ENCODE measurements at regions not wholly inside any gene's neighbourhood (a gene's known extent, or its start where the extent isn't known, plus 50 kb on each side); places are given as distances from the start of the nearest gene placed in this dataset.
"Not testable (repeated sequence)": the region's sequence is repeated elsewhere in the genome, so short reads cannot be mapped to it uniquely, and the experiment has no call there.

DNA sequence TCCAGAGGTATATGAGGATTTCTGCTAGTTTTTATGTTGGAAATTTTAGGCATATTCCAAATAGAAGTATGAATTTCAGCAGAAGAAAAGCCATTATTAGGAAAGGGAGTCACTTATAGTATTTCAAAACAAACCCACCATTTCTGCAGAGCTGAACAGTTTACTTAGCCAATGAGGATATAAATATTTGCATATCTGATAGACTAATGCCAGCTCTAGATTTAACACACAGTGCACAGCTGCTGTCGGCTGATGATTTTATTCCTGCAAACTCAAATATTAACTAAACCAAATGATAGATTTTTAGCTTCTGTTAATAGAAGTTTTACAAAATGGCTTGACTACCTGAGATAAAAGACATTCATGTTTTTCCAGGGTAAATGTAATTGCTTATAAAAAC, 375.8 kb upstream of the FANCL start:
- DNase-seq = no peak

DNA sequence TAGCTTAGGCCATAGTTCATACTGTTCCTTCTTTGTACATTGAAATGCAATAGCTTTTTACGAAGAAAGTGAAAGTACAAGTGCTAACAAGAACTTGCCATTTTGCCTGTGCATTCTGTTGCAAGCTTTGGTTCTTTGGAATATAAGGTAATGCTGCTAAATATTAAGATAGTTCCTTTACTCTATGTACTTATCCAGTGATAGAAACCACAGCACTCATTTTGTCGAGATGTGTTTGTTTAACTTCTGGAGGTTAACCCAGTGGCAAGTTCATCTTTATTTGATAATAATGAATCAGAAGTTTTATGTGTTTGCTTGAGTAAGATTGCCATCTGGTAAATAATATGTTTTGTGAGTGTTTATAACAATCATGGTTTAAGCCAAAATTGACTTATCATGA, 373.1 kb upstream of the FANCL start:
- DNase-seq = no peak

DNA sequence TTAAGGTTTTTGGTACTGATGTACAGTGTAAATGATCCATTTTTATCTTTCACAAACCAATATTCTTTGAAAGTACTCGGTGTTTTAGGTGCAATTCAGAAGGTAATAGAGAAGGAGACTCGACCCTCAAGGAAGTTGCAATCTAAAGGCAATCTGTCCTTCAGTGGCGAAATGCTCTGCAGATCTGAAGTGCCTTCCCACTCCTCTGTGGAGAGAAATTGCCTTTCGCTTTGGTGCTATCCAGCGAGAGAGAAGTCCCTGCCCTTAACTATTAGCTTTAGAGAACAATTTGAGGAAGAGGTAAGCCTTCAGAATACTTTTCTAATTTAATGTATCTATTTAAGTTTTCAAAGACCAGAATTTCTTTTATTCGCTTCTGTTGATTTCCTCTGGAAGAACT, 371.8 kb upstream of the FANCL start:
- DNase-seq = no peak

DNA sequence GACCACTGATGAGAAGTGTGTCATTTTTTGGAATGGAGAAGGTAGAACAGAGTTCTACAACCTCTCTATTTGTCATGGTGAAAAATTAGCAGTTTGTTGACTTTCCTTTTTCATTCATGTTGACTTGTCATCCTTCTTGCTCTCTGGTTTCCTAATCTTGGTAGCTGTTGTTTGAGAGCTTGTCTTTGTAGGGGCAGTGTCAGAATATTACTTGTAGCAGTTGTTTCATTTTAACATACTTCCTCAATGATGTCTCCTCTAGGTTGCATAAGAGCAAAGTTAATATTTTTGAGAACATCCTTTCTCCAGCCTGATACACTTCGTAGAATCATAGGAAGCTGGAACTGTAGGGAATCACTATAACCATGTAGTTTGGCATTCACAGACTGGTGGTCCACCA, 368.2 kb upstream of the FANCL start:
- DNase-seq = no peak

DNA sequence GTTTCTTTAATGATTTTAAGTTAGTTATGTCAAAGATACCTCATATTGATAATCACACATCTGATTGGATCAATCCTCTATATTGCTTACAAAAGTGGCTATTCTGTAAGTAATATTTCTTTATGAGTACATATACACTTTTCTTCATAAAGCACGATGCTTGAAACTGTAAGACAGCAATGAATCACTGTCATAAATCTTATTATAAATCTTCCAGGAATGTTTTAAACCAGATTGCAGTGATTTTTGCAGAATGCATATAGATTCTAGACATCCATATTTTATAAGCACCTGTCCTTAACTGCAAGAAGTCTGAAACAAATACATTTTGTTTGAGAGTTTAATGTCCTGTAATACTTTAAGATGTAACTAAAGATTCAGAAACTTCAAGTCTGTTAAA, 367.0 kb upstream of the FANCL start:
- DNase-seq = no peak

DNA sequence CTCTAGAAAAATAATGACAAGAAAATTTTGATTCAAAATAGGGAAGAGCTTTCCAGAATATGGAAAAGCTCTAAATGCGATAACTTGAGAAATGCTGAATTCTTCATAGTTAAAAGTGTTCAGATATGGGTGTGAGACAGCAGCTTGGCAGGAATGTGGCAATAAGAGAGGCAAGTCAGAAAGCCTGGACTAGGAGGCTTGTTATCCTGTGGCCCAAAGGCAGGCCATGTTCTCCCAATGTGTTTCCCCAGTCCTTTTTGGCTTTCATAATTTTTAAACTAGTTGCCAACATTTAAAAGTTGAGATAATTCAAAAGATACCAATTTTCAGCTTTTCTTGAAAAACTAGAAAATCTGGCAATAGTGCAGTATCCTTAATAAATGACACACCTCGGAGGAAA, 366.3 kb upstream of the FANCL start:
- no peak for DNase-seq

DNA sequence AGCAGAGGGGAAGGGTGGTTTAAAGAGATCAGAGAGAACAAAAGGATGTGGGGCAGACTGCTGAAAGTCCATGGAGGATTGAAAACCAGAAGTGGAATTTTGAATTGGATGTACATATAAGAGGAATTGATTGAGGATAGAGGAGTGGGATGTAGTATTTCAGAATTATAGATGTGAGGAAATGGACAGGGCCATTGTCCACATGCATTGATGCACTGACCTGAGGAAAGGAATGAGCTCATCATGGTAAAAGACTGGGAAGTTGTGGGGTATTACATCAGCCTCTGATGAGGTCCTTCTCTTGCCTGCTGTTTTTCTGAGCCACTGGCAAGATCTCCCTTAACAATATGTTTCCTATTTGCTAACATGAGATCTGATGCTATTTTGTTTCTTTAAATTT, 365.7 kb upstream of the FANCL start:
- no peak for DNase-seq

DNA sequence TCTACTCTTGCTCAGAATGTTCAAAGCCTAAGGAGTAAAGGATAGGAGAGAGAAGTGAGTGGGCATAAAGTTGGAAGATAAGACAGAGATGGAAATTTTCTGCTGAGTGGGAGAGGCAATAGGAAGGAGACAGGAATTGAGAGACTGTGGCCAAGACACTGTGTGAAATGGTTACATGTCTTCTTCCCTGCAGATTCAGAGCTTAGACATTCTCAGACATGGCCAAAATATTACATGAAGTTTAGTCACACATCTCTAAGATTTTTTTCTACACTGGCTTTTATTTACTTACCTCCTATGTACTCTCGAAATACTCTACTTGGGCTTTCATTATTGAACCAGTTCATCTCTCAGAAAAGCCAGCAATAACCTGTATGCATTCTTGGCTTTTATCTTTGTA, 363.0 kb upstream of the FANCL start:
- DNase-seq = no peak

DNA sequence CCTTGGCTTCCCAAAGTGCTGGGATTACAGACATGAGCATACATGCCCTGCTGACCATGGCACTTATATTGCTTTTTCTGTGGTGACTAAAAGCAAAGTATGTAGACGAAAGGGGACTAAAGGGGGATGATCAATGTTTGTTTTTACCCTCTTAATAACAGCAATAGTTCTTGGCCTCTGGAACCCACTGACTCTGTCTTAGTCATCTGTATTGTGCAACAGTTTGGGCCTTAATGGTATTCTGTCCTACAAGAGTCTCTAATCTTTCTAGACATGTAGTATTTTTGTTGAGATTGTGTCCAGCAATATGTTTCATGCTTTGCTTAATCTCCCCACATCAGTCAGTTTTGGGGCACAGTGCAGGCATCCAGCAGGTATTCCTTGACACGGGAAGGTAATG, 359.9 kb upstream of the FANCL start:
- no peak for DNase-seq

DNA sequence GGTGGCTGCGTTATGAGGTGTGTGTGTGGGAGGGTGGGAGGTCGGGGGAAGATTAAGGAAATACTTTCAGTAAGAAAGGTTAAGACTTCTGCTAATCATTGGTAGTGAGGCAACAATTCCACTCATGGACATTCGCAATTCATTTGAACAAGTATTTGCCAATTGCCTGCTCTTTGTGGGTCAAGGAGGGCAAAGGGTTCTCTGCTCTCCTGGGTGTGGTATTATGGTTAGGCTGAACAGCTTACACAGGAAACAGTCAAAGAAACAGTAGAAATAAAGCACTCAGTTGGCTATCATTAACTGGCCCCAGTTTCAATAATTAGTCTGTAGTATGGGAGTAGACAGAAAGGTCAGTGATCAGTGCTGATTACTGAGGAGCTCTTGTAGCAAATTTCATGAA, 357.0 kb upstream of the FANCL start:
- no peak for DNase-seq

DNA sequence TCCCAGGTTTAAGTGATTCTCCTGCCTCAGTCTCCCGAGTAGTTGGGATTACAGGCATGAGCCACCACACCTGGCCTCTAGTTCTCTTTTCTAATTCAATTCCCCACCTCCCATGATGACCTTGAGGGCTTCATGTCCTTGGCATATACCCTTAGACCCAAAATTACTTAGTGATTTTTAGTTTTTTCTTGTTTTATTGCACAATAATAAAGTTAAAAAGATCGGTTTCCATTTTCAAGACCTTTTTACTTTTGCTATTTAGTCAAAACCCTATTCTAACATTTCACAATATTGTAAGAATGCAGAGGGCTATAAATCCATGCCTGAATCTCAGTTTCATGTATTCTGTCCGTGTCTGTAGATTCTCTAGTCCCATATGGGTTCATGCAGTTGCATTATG, 354.6 kb upstream of the FANCL start:
- DNase-seq = no peak

DNA sequence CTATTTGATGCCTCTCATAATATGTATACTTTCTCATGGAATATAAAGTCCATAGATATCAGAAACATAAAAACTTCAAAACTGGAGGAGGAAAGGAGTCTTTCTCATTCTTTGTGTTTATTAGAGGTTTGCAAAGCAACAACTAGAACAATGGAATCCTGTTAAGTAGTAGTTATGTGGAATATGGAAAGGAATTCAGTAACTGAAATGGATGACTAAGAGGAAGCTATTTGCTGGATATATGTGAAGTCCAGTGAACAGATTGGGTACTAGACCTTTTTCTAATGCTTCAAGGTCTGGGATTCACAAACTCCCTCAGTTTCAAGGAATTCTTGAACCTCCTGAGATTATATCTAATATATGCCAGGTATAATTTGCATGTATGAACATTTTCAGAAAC, 353.6 kb upstream of the FANCL start:
- no peak for DNase-seq

DNA sequence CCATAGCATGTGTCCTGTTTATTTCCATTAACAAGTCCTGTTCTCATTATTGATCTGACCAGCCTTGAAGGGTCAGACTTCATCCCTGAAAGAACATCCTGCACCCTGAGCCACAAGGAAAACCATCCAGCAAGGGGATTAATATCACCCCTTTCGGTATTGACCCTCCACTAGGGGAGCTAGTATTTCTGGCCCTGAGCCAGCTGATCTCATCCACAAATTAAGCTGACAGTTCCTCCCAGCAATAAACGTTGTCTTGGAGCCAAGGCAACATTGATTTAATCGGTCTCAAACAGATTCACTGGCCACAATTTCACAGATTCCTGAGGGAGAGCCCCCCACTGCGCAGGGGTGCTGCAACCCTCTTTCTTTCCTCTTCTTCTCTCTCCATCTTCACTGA, 353.1 kb upstream of the FANCL start:
- peak; percentile 34 for DNase-seq

DNA sequence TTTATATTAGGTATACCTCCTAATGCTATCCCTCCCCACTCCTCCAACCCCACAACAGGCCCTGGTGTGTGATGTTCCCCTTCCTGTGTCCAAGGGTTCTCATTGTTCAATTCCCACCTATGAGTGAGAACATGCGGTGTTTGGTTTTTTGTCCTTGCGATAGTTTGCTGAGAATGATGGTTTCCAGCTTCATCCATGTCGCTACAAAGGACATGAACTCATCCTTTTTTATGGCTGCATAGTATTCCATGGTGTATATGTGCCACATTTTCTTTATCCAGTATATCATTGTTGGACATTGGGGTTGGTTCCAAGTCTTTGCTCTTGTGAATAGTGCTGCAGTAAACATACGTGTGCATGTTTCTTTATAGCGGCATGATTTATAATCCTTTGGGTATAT, 345.1 kb upstream of the FANCL start:
- DNase-seq = not testable (repeated sequence)

DNA sequence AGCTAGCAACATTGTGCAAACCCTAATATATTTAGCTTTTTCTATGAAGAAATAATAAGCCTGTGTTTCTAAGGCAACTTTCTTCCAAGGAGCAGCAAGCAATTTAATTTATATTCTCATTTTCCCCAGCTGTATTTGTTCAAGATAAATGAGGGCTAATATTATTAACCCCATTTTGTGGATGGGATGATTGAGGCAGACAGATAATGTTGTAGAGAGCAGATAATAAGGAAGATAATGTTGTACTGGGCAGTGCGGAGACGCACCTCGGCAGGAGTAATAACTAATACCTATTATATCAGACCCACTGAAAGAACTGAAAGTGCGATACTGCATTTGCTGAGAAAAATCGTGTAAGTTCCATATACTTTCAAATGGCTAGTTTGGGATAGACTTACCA, 344.1 kb upstream of the FANCL start:
- no peak for DNase-seq

DNA sequence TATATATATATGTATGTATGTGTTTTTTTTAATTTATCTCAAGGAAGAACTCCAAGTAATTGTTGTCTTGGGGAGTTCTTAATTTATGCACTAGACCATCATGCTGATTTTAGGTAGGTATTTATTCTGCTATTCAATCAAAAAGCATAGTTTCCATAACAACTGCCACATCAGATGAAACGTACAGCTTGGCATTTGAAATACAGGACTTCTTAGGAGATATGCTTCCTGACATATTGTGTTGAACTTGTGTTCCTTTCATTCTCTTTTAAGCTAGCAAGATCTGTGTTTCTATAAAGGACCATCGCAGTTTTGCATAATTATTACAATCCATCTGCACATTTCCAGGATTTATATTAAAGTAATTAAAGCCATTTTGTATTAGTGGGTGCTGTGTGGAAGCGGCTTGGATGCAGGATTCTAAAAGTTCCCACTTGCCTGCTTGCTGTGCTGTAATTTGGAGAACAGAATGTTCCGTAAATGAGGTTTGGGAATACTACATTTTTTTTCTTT, 343.5 kb upstream of the FANCL start:
- DNase-seq = no peak

DNA sequence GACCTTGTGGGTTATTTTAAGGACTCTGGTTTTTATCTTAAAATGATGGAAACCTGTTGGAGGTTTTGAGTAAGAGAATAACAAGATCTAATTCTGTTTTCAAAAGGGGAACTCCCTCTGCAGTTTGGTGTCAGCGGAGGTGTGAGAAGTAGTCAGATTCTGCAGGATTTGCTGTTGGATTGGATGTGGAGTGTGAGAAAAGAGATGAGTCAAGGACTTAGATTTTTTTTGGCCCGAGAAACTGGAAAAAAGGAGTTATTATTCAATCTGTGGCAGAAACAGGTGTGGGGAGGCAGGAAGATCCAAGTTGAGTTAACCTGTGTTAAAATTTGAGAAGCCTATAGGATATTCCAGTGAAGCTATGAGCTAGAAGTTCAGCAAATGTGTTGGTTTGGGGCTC, 337.2 kb upstream of the FANCL start:
- DNase-seq = no peak

DNA sequence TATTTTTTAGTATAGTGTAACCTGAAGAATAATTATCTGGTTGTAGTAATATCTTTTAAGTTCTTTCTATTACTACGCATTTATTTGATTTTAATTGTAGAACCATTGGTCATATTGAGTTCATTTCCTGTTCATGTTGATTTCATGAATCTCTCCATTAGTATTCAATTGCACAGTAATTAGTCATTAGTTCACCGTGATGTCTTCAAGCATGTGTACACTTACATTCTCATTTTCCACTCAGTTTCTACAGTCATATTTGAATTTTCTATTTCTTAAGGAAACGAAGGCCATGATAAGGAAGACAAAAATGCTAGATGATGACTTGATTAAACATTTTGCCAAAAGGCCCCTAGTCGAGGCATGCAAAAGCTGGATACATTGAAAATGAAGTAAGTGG, 333.7 kb upstream of the FANCL start:
- no peak for DNase-seq

DNA sequence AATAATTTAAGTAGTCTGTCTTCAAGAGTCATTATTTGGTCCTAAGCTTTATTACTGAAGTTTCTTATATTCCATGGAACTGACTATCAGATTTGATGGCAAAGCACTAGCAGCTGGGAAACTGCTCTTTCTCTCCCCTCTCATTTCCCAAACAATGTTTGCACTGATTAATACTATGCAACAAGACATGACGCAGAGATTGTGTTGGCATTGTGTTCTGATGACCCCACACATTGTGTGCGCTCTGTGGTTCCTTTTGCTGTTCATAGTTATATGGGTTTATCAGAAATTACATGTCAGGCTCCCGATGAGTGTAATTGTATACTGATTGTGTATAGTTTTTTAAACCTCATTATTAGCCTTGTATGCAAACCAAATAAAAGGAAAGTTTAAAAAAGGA, 331.6 kb upstream of the FANCL start:
- DNase-seq = no peak

DNA sequence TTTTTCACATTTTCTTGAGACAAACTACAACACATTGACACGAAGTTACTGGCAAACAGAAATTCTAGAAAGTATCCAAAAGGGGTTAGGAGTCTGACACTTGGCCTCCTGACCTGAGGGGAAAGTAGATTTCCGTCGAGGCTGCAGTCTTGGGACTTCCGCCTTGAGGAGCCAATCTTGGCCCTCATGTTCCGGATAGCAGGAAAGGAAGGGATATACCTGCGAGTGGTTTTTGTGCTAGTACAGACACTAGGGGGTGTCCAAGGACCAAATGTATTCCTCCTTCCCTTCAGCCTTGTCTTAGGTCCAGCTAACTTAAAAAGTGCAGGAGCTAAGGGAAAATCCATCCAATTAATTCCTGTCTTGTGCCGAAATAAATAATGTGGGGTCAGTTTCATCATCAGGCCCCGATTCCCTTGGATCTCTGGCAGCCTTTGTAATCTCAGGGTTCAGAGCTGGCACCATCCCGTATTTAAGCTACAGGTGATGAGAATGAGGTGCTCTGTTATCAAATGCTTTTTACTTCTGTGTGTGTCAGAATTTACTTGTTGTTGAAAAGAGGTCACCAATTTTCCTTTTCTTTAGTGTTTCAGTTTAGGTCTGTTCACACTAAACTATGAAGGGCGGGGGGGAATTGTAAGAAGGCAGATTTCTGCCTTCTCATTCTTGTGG, 330.2 kb upstream of the FANCL start:
- peak; percentile 44 for DNase-seq

DNA sequence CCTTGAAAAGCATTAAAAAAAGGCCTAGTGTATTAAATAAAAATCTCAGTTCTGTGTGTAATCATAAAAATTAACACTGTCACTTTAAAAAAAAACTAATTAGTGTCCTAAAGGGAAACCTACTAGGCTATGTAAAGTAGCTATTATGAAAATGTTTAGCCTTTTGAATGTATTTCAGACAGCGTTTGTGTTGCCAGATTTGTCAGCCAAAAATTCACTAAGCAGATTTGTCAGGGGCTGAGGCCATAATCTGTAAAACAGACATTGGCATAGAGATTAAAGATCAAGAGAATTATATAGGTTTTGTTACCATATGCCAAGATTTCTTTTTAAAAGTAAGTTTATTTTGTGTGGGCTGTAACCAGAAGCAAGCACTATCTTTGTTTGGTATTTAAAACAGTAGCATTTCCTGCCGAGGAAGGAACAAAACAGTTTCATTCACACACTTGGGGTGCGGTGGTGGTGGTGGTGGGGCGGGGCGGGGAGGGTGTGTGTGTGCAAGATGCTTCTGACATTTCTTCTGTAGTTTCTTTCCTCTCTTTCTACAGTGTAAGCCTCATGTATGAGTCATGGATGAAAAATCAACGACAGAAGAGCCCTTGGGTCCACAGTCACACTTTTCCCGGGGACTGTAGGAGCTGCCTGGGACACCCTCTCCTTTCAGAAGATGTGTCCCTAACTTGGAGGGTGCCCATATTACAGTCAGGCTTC, 328.5 kb upstream of the FANCL start:
- no peak for DNase-seq

DNA sequence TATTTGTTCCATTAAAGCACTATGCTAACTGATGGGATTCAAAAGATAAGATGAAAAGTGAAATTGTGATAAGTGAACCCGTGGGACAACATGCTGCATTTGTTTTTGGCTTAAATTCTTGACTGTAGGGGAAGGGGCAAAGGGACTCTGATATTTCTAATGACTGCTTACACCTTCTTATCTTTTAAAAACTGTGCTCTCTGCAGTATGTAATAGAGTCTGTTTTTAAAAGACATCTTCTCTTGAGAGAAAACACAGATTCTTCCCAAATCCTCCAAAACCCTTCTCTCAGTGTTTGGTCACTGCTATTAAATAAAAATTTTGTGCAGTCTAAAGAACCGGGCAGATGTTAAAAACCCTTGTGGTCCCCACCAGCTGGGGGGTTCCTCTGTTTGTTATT, 327.8 kb upstream of the FANCL start:
- no peak for DNase-seq

DNA sequence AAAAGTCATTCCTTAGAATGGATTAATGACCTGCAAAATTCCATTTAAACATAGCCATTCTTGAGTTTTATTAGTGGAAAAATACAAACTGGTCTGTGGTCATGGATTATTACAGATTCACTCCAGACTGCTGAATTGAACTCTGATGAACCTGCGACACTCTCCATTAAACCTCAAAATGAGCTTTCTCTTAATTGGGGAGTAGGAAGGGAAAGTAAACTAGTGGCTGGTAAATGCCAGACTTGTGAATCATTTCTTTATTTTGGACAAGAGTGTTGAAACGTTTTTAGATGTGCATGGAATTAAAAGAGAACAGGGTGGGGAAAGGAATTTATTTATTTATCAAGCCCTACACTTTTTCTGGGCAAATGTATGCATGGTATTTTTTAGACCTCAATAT, 321.2 kb upstream of the FANCL start:
- no peak for DNase-seq

DNA sequence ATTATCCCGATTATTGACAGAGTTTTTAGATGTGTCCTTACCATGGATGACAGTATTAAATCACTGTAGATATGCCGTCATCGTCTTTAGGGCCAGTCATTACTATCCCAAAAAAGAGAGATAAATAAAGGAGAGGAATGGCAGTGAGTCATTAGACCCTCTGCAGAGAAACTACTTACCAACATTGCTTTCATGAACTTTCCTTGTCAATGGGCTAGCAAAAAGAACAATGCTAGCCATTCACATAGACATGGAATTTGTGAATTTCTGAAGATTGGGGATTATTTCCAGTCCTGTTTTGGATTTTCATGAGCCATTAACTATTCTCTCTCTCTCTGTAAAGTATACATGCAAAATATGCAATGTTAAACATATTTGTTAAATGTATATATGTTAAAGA, 319.4 kb upstream of the FANCL start:
- DNase-seq = no peak

DNA sequence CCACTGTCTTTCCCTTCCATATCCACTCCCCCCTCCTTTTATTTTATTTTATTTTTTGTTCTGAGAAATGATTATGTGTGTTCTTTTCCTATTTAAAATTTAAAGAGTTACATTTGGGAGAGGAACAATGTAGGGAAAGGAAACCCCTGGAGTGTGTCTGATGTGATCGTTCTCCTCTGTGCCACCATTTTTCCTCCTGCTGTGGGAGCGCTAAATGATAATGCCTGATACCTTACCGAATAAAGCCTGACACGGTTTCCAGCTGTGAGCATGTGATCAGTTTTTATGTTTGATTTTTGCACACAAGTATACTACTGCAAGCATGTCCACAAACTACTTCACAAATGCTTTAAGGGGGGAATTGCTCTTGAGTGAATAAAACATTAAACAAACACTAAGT, 317.8 kb upstream of the FANCL start:
- DNase-seq = no peak
